NOMO-1 treated with DMSO at 0.1 percent for 48 hours (cell line): ENCODE measurements at regions not wholly inside any gene's neighbourhood (a gene's known extent, or its start where the extent isn't known, plus 50 kb on each side); places are given as distances from the start of the nearest gene placed in this dataset.
A peak's percentile ranks its signal among the peaks of the same experiment; 100 is the strongest.
"Not testable (repeated sequence)": the region's sequence is repeated elsewhere in the genome, so short reads cannot be mapped to it uniquely, and the experiment has no call there.

ENCODE experiments used
- DNase-seq: peaks from one replicate; lab custom pipeline; 2025; ENCODE audit not compliant: unreplicated experiment; lab: John Stamatoyannopoulos, UW

- no peak for DNase-seq
Measured at GRCh38 chr4:11894221-11894620, 465.5 kb upstream of the HS3ST1 start.

- no peak for DNase-seq
Measured at GRCh38 chr4:11889099-11889498, 460.4 kb upstream of the HS3ST1 start.

DNA sequence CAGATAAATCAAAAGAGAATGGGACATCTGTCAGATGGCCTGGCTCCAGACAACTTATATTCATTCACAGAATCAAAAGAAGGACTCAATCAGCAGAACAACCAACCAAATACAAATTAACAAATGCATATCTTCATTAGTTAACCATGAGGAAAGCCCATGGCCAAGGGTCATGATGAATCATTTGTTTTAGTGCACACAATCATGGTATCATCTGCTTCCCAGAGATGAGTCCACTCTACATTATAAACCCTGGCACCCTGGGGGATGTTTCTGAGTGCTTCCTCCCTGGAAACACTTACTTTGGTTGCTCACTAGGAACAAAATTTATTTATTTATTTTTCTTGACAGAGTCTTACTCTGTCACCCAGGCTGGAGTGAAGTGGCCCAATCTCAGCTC, 453.3 kb upstream of the HS3ST1 start:
- DNase-seq, result no peak

DNA sequence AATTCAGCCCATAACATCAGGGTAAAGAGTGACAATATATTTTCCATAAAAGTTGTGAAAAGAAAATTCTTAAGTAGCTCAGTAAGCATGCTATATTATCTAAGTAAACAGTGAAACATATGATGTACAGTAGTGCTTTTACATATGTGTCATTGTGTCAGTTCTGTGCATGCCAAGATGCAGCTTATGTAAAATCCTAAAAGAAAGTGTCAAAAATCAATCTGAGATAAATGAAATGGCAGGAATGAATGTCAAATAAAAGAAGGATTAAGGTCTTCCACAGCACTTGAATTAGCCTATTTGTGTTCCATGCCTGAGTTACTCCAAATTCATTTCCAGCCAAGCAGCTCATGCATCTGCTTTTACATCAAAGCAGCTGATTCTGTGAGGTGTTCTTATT, 452.7 kb upstream of the HS3ST1 start:
- DNase-seq, result no peak

- no peak for DNase-seq
Measured at GRCh38 chr4:11878241-11878640, 449.5 kb upstream of the HS3ST1 start.

GRCh38 chr4:11876104-11876503, 447.4 kb upstream of the HS3ST1 start:
- no peak for DNase-seq

DNA sequence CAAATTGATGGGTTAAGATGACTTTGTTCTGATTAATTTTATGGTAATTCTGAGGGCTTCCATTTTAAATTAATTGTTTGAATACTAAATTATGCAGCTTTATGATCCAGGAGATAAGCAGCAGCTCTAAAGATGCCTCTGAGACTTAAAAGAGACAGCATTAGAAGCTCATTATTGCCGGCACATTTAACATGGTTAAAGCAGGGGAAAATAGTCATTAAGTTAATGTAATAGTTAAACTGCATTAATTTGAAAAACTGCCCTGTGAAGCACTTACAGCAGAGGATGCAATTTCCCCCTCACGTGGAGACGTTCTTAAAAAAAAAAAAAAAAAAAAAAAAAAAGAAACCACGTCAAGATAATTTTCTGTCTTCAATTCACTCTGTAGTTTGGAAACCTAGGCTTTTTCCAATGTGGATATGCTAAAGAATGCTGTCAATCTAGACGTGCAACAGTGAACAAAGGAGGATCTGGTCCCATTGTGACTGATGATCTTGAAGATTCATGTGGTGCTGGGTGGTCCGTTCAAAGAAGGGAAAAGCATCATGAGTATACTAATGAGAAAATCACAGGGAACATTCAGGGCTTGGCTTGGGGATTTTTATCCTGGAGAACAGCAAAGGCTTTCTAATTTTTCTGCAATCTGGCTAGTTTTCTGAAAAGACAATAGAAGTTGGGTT, 440.6 kb upstream of the HS3ST1 start:
- DNase-seq, result no peak

DNA sequence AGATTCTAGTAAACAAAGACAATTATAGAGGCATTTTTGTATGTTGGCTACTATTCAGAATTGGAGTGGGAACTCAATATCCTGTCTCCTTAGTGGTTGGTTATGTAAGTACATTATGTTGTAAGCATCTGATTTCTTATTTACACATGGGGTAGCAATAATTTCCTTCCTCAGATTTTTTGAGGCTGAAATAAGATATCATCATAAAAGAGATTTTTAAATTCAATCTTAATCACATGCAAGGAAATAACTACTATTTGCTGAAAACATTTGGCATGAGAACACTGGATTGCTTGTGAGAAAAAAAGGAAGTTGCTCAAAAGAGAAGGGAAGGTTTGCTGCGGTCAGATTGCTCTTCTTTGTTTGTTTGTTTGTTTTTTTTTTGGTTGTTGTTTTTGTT, 437.7 kb upstream of the HS3ST1 start:
- DNase-seq, result no peak

- DNase-seq, result no peak
Measured at GRCh38 chr4:11860996-11861395, 432.3 kb upstream of the HS3ST1 start.

GRCh38 chr4:11857881-11858280, 429.2 kb upstream of the HS3ST1 start:
- DNase-seq, result no peak

DNA sequence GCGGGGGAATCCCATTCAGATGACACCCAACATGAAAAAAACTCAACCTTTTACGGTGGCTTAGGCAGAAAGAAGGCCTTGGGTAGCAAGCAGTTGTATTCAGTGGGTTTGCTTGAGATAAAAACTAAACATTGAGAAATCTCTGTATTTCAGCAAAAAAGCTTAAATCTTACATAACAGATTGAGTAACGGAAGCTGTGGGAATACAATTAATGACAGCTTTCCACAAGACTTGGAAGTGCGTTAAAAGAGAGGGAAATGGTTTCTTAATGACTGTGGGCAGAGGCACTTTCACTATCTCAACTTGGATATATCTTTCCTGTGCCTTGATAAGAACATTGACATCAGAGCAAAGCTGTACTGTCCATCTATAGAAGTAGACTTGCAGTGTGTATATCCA, 418.5 kb upstream of the HS3ST1 start:
- DNase-seq, result no peak

DNA sequence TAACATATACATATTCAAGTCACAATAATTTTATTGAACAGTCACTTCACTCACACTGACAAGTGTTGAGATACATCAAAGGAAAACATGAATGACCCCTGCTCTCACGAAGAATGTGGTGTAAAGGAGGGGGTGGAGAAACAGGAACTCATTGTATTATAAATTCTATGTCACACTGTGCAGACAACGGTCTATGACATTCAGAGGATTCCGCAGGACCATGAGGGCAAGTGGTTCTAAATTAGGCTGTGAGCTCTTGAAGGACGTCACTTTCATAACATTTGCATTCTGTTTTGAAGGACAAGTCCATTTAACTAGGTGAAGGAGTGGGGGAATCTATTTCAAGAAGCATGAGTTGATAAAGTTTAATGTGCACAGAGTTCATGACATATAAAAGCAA, 415.2 kb upstream of the HS3ST1 start:
- no peak for DNase-seq

DNA sequence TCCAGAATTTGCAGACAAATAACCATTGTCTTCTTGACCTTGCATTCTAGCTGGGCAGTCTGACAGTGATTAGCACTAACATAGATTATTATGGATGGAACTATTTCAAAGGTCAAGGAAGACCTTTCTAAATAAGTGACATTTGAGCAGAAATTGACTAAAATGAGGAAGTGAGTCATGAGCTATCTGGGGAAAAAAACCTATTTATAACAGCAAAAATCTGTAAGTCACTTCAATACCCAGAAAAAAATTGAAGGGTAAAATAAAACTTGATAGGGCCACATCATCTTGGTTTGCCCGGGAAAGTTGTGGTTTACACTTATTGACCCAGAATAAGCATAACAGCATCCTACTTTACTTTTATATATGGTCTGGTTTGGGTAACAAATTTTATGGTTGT, 414.6 kb upstream of the HS3ST1 start:
- peak; percentile 51 for DNase-seq

DNA sequence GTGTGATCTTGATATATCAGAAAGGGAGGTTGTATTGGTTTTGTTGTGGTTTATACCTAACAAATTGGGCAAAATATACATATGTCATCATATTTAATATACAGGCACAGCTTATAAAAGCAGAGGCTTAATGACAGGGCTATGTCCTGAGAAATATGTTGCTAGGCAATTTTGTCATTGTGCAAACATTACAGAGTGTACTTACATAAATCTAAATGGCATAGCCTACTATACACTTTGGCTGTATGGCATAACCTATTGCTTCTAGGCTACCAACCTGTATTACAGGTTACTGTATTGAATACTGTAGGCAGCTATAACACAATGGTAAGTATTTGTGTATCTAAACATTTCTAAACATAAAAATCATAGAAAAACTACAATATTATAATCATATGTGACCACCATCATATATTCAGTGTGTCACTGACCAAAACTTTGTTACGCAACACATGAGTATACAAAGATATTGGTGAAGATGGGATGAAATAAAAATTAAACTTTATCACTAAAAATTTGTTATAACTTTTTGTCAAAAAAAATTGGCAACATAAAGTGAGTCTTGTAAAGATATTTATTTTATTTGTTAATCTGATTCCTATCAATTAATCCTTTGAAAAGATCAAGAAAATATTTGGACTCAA, 414.0 kb upstream of the HS3ST1 start:
- no peak for DNase-seq

DNA sequence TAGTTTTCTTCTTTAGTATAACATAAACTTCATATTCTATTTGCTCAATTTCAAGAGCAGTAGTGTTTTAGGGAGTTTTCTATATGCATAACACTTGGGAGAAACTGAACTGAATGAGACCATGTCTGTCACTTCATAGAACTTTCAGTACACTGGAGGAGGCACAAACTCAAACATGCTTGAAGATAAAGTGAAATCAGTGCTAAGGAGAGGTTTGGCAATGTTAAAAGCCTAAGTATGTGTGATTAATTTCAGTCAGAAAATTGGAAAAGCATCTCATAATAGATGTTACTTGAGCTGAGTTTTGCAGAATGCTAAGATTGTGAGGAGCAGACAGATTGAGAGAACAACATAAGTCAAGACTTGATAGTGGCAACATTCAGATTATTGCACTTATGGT, 411.2 kb upstream of the HS3ST1 start:
- DNase-seq, result no peak

GRCh38 chr4:11831739-11832138, 403.0 kb upstream of the HS3ST1 start:
- no peak for DNase-seq

DNA sequence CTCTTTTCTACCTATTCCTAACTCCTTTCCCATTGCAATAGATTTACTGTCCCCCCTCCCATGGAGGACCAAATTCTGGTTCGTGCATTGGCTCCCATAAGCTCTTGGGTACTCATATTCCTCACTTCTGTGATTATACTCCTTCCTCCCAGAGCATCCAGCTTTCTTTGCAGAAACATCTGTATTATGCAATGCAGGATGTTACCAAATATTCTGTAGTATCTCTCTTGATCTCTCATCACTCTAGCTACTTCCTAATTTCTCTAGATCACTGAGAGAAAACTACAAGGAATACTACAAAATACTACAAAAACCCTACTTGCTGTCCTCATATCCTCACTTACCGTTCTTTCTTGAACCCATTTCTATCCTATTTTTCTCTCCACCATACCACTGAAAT, 395.9 kb upstream of the HS3ST1 start:
- peak; percentile 20 for DNase-seq

- DNase-seq, result no peak
Measured at GRCh38 chr4:11821772-11822430, 393.2 kb upstream of the HS3ST1 start.

- DNase-seq, result no peak
Measured at GRCh38 chr4:11817088-11817487, 388.4 kb upstream of the HS3ST1 start.

- no peak for DNase-seq
Measured at GRCh38 chr4:11814758-11815157, 386.1 kb upstream of the HS3ST1 start.

- DNase-seq, result no peak
Measured at GRCh38 chr4:11813951-11814446, 385.3 kb upstream of the HS3ST1 start.

DNA sequence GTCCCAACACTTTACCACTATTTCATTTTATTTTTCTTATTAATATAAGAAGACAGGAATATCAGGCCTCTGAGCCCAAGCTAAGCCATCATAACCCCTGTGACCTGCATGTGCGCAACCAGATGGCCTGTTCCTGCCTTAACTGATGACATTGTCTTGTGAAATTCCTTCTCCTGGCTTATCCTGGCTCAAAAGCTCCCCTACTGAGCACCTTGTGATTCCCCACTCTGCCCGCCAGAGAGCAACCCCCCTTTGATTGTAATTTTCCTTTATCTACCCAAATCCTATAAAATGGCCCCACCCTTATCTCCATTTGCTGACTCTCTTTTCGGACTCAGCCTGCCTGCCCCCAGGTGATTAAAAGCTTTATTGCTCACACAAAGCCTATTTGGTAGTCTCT, 382.8 kb upstream of the HS3ST1 start:
- not testable (repeated sequence) for DNase-seq
